Activated naive CD8-positive, alpha-beta T cell (primary cell): ENCODE measurements at regions not wholly inside any gene's neighbourhood (a gene's known extent, or its start where the extent isn't known, plus 50 kb on each side); places are given as distances from the start of the nearest gene placed in this dataset.

Experiments
- H3K27ac Mint-ChIP-seq: one replicate; pipeline ENCODE4 v1.8.0; 2021; ENCODE audit warnings: mixed read lengths
- H3K27me3 Mint-ChIP-seq: one replicate; pipeline ENCODE4 v1.8.0; 2021; ENCODE audit warnings: mixed read lengths
- H3K36me3 Mint-ChIP-seq: one replicate; pipeline ENCODE4 v1.8.0; 2021; ENCODE audit warnings: mixed read lengths
- H3K4me1 Mint-ChIP-seq: one replicate; pipeline ENCODE4 v1.8.0; 2021; ENCODE audit warnings: low read depth, mixed read lengths
- H3K4me3 Mint-ChIP-seq: one replicate; pipeline ENCODE4 v1.8.0; 2021; ENCODE audit warnings: mild to moderate bottlenecking, mixed read lengths
- H3K9me3 Mint-ChIP-seq: one replicate; pipeline ENCODE4 v1.8.0; 2021; ENCODE audit warnings: low read depth, mixed read lengths

- Mint-ChIP-seq H3K36me3 (no peaks in the 10 kb centered on the region), H3K4me3 (no peak overlapping the region), H3K27me3 (peaks cover 4% of the 10 kb centered on the region), H3K27ac (no peak overlapping the region), H3K4me1 (no peaks in the 10 kb centered on the region), H3K9me3 (no peaks in the 10 kb centered on the region)
Observed at GRCh38 chr3:104805508-104805907, 561.2 kb upstream of the ALCAM start.

DNA sequence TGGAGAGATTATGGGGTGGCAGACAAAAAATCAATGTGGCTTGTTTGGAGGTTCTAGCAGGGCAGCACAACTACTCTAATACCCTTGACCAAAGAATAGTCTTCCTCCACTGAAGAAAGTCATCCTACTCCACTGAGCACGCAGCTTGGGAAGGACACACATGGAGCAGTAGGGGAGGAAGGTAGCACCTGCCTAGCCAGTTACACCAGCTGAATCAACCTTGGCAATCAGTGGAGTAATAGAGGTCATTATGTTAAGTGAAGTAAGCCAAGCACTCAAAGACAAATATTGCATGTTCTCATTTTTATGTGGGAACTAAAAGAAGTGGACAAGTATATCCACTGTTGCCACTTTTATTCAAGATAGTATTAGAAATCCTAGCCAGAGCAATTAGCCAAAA, 555.8 kb upstream of the ALCAM start:
- Mint-ChIP-seq H3K9me3 (no peaks in the 10 kb centered on the region), H3K27ac (no peak overlapping the region), H3K4me1 (no peaks in the 10 kb centered on the region), H3K4me3 (no peak overlapping the region), H3K27me3 (peaks cover 2% of the 10 kb centered on the region), H3K36me3 (no peaks in the 10 kb centered on the region)

DNA sequence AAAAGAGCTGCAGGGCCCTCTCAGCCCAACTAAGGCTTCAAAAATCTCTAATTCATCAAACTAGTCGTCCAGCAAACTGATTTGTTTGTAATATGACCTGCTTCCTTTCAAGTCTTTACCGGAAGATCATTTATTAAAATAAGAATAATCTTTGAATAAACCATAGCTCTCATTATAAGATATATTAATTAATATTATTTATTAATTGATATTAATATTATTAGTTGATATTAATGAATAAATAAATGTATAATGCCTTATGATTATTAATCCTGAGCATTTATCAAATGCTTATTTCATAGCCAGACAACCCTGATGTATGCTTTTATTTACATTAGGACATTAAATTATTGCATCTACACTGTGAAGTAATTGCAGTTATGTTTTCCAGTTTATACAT, 550.7 kb upstream of the ALCAM start:
- no peaks in the 10 kb centered on the region for H3K36me3 Mint-ChIP-seq
- H3K9me3 Mint-ChIP-seq, result peaks cover 8% of the 10 kb centered on the region
- no peaks in the 10 kb centered on the region for H3K4me1 Mint-ChIP-seq
- H3K4me3 Mint-ChIP-seq, result no peak overlapping the region
- no peak overlapping the region for H3K27ac Mint-ChIP-seq
- no peaks in the 10 kb centered on the region for H3K27me3 Mint-ChIP-seq

DNA sequence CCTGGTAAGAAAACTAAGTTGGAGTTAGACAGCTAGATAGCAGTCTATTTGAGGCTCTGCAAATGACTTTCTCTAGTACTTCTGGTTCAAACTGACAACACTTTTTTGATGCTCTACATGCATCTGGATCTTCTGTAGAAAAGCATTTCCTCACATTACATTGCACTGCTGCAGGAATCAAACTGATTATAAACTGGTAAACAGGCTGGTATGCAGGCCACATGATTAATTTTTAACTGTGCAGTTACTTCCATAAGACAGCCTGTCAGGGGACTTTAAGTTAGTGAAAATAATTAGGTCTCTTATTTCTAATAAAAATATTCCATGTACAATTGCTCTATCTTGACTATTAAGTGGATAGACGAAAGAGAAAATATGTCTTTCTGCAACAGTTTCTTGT, 550.0 kb upstream of the ALCAM start:
- Mint-ChIP-seq H3K4me3 (no peak overlapping the region), H3K27me3 (no peaks in the 10 kb centered on the region), H3K9me3 (peaks cover 12% of the 10 kb centered on the region), H3K36me3 (no peaks in the 10 kb centered on the region), H3K27ac (no peak overlapping the region), H3K4me1 (no peaks in the 10 kb centered on the region)

DNA sequence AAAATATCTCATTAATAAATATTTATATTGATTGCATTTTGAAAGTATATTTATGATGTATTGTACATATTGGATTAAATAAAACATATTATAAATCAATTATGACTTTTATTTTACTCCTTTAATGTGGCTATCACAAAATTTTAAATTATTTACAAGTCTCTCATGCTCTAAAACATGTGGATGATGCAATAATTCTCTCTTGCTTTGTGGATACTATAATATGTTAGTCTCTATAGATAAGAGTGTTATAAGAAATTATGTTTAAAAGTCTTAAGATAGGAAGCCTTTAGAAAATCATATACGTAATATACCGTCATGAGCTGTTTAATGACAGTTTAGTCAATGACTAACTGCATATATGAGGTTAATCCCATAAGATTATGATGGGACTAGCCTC, 547.4 kb upstream of the ALCAM start:
- H3K9me3 Mint-ChIP-seq, result peaks cover 12% of the 10 kb centered on the region
- no peak overlapping the region for H3K27ac Mint-ChIP-seq
- no peak overlapping the region for H3K4me3 Mint-ChIP-seq
- no peaks in the 10 kb centered on the region for H3K4me1 Mint-ChIP-seq
- no peaks in the 10 kb centered on the region for H3K36me3 Mint-ChIP-seq
- no peaks in the 10 kb centered on the region for H3K27me3 Mint-ChIP-seq

DNA sequence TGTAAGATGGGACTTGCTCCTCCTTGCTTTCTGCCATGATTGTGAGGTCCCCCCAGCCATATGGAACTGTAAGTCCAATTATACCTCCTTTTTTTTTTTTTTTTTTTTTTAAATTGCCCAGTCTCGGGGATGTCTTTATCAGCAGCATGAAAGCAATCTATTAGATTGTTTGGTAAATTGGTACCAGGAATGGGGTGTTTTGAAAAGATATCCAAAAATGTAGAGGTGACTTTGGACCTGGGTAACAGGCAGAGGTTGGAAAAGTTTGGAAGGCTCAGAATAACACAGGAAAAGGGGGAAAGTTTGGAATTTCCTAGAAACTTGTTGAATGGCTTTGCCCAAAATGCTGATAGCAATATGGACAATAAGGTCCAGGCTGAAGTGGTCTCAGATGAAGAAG, 545.8 kb upstream of the ALCAM start:
- Mint-ChIP-seq H3K27ac (no peak overlapping the region), H3K27me3 (no peaks in the 10 kb centered on the region), H3K9me3 (peaks cover 12% of the 10 kb centered on the region), H3K4me1 (no peaks in the 10 kb centered on the region), H3K36me3 (no peaks in the 10 kb centered on the region), H3K4me3 (no peak overlapping the region)

- Mint-ChIP-seq H3K4me3 (no peak overlapping the region), H3K27ac (no peak overlapping the region)
Observed at GRCh38 chr3:104825116-104825515, 541.6 kb upstream of the ALCAM start.

DNA sequence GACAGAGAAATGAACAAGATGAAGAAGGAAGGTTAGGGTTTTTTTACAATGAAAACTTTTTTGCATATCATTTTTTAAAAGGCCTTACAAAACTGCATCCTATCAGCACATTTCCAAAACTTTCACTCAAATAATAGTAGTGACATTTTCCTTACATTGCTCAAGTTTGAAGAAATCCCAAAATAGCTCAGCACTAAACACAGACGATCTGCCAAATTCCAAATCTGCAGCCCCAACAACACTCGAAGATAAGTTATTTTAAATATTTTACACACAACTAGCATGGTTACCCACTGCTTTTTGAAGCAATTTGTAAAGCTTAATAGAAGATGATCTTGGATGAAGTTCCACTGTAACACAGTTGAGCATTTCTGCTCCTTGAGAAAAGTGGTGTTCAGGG, 535.6 kb upstream of the ALCAM start:
- Mint-ChIP-seq H3K36me3 (no peaks in the 10 kb centered on the region), H3K4me3 (no peak overlapping the region), H3K27ac (no peak overlapping the region), H3K9me3 (no peaks in the 10 kb centered on the region), H3K4me1 (no peaks in the 10 kb centered on the region), H3K27me3 (peaks cover 1% of the 10 kb centered on the region)

More at GRCh38 chr3:104825116-104825515, 541.6 kb upstream of the ALCAM start:
- no peaks in the 10 kb centered on the region for H3K4me1 Mint-ChIP-seq
- no peaks in the 10 kb centered on the region for H3K27me3 Mint-ChIP-seq
- H3K9me3 Mint-ChIP-seq, result peaks cover 12% of the 10 kb centered on the region
- no peaks in the 10 kb centered on the region for H3K36me3 Mint-ChIP-seq

GRCh38 chr3:104832530-104832929, 534.2 kb upstream of the ALCAM start:
- no peak overlapping the region for H3K4me3 Mint-ChIP-seq
- H3K9me3 Mint-ChIP-seq, result no peaks in the 10 kb centered on the region
- H3K36me3 Mint-ChIP-seq, result no peaks in the 10 kb centered on the region
- H3K27ac Mint-ChIP-seq, result no peak overlapping the region
- H3K27me3 Mint-ChIP-seq, result peaks cover 1% of the 10 kb centered on the region
- H3K4me1 Mint-ChIP-seq, result no peaks in the 10 kb centered on the region

GRCh38 chr3:104835376-104835775, 531.3 kb upstream of the ALCAM start:
- H3K27ac Mint-ChIP-seq, result no peak overlapping the region
- no peaks in the 10 kb centered on the region for H3K4me1 Mint-ChIP-seq
- no peak overlapping the region for H3K4me3 Mint-ChIP-seq
- no peaks in the 10 kb centered on the region for H3K9me3 Mint-ChIP-seq
- no peaks in the 10 kb centered on the region for H3K36me3 Mint-ChIP-seq
- peaks cover 1% of the 10 kb centered on the region for H3K27me3 Mint-ChIP-seq

GRCh38 chr3:104846270-104846669, 520.4 kb upstream of the ALCAM start:
- Mint-ChIP-seq H3K27ac (no peak overlapping the region), H3K9me3 (peaks cover 11% of the 10 kb centered on the region), H3K36me3 (no peaks in the 10 kb centered on the region), H3K27me3 (no peaks in the 10 kb centered on the region), H3K4me3 (no peak overlapping the region), H3K4me1 (no peaks in the 10 kb centered on the region)

DNA sequence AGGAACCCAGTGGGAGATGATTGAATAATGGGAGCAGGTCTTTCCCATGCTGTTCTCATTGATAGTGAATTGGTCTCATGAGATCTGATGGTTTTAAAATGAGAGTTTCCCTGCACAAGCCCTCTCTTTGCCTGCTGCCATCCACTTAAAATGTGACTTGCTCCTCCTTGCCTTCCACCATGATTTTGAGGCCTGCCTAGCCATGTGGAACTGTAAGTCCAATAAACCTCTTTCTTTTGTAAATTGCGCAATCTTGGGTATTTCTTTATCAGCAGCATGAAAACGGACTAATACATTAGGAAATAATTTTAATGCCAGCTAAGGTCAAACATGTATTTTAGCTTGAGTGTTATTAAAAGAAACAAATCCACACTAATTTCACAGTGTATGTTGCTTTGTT, 517.6 kb upstream of the ALCAM start:
- H3K27me3 Mint-ChIP-seq, result no peaks in the 10 kb centered on the region
- H3K27ac Mint-ChIP-seq, result no peak overlapping the region
- H3K36me3 Mint-ChIP-seq, result no peaks in the 10 kb centered on the region
- peaks cover 14% of the 10 kb centered on the region for H3K9me3 Mint-ChIP-seq
- no peaks in the 10 kb centered on the region for H3K4me1 Mint-ChIP-seq
- no peak overlapping the region for H3K4me3 Mint-ChIP-seq

DNA sequence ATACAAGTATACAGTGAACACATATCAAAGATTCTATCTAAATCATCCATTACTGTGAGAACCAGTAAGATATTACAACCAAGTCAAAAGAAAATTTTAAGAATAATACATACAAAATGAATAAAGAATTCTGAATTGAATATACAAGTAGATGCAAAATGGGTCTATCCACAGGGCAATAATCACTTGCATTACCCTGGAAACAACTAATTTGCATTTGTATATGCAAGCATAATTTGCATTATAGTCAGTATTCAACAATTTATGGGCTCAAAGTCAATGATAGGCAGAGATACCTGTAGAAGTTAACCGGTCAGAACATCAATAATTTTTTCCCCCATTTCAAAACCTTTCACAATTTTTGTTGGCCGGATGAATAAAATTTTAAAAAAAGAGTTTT, 512.2 kb upstream of the ALCAM start:
- Mint-ChIP-seq H3K9me3 (peaks cover 6% of the 10 kb centered on the region), H3K4me1 (no peaks in the 10 kb centered on the region), H3K36me3 (no peaks in the 10 kb centered on the region)

GRCh38 chr3:104855702-104856101, 511.0 kb upstream of the ALCAM start:
- Mint-ChIP-seq H3K4me3 (no peak overlapping the region), H3K4me1 (no peaks in the 10 kb centered on the region), H3K9me3 (peaks cover 6% of the 10 kb centered on the region)

More for the DNA sequence above, 512.2 kb upstream of the ALCAM start:
- Mint-ChIP-seq H3K4me3 (no peak overlapping the region), H3K27ac (no peak overlapping the region), H3K27me3 (no peaks in the 10 kb centered on the region)

GRCh38 chr3:104856741-104857140, 510.0 kb upstream of the ALCAM start:
- H3K4me3 Mint-ChIP-seq, result no peak overlapping the region
- H3K4me1 Mint-ChIP-seq, result no peaks in the 10 kb centered on the region
- no peak overlapping the region for H3K27ac Mint-ChIP-seq

More at GRCh38 chr3:104855702-104856101, 511.0 kb upstream of the ALCAM start:
- H3K36me3 Mint-ChIP-seq, result no peaks in the 10 kb centered on the region
- no peak overlapping the region for H3K27ac Mint-ChIP-seq
- H3K27me3 Mint-ChIP-seq, result no peaks in the 10 kb centered on the region

DNA sequence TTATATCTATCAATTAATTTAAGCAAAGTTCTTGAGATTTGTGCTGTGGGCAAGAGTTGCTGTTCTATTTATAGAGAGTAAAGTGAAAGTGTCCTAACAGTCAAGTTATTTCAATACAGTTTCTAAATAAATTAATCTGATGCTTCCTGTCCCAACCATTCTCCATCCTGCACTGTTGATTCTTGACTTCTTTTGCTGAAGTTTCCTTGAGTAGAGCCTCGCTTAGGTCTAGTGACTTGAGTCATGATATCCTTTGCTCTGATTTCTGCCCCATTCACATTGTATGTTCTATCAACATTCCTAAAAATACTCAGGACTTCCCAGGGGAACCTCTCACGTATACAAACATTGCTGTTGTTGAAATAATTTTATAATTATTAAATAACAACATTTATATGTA, 498.4 kb upstream of the ALCAM start:
- Mint-ChIP-seq H3K4me1 (no peaks in the 10 kb centered on the region), H3K27me3 (no peaks in the 10 kb centered on the region), H3K27ac (no peak overlapping the region), H3K36me3 (no peaks in the 10 kb centered on the region), H3K4me3 (no peak overlapping the region), H3K9me3 (peaks cover 3% of the 10 kb centered on the region)

More at GRCh38 chr3:104856741-104857140, 510.0 kb upstream of the ALCAM start:
- no peaks in the 10 kb centered on the region for H3K36me3 Mint-ChIP-seq
- H3K27me3 Mint-ChIP-seq, result no peaks in the 10 kb centered on the region
- H3K9me3 Mint-ChIP-seq, result no peaks in the 10 kb centered on the region
